Neural cell (in vitro differentiated cells): ENCODE measurements at regions not wholly inside any gene's neighbourhood (a gene's known extent, or its start where the extent isn't known, plus 50 kb on each side); places are given as distances from the start of the nearest gene placed in this dataset.

Experiments used
- H2AFZ ChIP-seq: fragments of 200-600, 300-800 bp; sonication (generic), shearing (Covaris generic); 2 replicates; pipeline ENCODE4 v1.6.0; 2014; ENCODE audit warnings: low read depth, mild to moderate bottlenecking, antibody characterized with exemption, low read length, moderate library complexity
- H3F3A ChIP-seq: fragments of 200-600 bp; shearing (Covaris generic); 2 replicates; pipeline ENCODE4 v1.6.1; 2016; ENCODE audit warnings: mild to moderate bottlenecking, moderate library complexity, mixed read lengths, antibody characterized with exemption, low read length; ENCODE audit not compliant: insufficient read depth, poor library complexity, severe bottlenecking
- H3K27ac ChIP-seq: fragments of 200-600, 300-800 bp; sonication (generic), shearing (Covaris generic); 2 replicates; pipeline ENCODE4 v1.5.1; 2014; ENCODE audit warnings: mild to moderate bottlenecking, low read length, moderate library complexity
- H3K27me3 ChIP-seq: fragments of 300-800, 200-600 bp; sonication (generic), shearing (Covaris generic); 2 replicates; pipeline ENCODE4 v1.6.0; 2014; ENCODE audit warnings: mild to moderate bottlenecking, low read depth, low read length, moderate library complexity; ENCODE audit not compliant: insufficient read depth
- H3K36me3 ChIP-seq: fragments of 300-800, 200-600 bp; sonication (generic), shearing (Covaris generic); 2 replicates; pipeline ENCODE4 v1.5.1; 2014; ENCODE audit warnings: mild to moderate bottlenecking, antibody characterized with exemption, low read length, moderate library complexity; ENCODE audit not compliant: insufficient read depth
- H3K4me2 ChIP-seq: fragments of 300-800, 200-600 bp; sonication (generic), shearing (Covaris generic); 2 replicates; pipeline ENCODE4 v1.6.0; 2014; ENCODE audit warnings: mild to moderate bottlenecking, low read length
- H3K4me3 ChIP-seq: fragments of 300-800, 200-600 bp; sonication (generic), shearing (Covaris generic); 2 replicates; pipeline ENCODE4 v1.5.1; 2014; ENCODE audit warnings: mild to moderate bottlenecking, low read length, moderate library complexity
- H3K79me2 ChIP-seq: fragments of 200-600 bp; shearing (Covaris generic); replicated peaks from 2 replicates; pipeline ENCODE4 v1.6.0; 2014; ENCODE audit warnings: mild to moderate bottlenecking, low read length, moderate library complexity; ENCODE audit not compliant: insufficient read depth
- H3K9ac ChIP-seq: fragments of 300-800, 200-600 bp; sonication (generic), shearing (Covaris generic); 2 replicates; pipeline ENCODE4 v1.6.1; 2016; ENCODE audit warnings: mild to moderate bottlenecking, low read length, mixed read lengths
- H3K9me2 ChIP-seq: fragments of 200-600 bp; shearing (Covaris generic); 2 replicates; pipeline ENCODE4 v1.6.1; 2016; ENCODE audit warnings: mild to moderate bottlenecking, low read length, mixed read lengths; ENCODE audit not compliant: insufficient read depth
- H3K9me3 ChIP-seq: fragments of 200-600, 300-800 bp; sonication (generic), shearing (Covaris generic); 2 replicates; pipeline ENCODE4 v1.6.1; 2016; ENCODE audit warnings: mild to moderate bottlenecking, mixed run types, low read length, moderate library complexity, mixed read lengths
- H4K20me1 ChIP-seq: fragments of 200-600 bp; shearing (Covaris generic); 2 replicates; pipeline ENCODE4 v1.6.1; 2016; ENCODE audit warnings: mild to moderate bottlenecking, mixed run types; ENCODE audit not compliant: insufficient read depth
- CTCF ChIP-seq: fragments of 450-650 bp; IDR thresholded peaks from 2 replicates; pipeline ENCODE4 v1.5.1; 2014; ENCODE audit warnings: antibody characterized with exemption, mild to moderate bottlenecking, moderate library complexity; ENCODE audit not compliant: poor library complexity, severe bottlenecking
- EP300 ChIP-seq: fragments of 450-650 bp; conservative IDR thresholded peaks from 2 replicates; pipeline ENCODE4 v1.6.1; 2014; ENCODE audit warnings: antibody characterized with exemption, mild to moderate bottlenecking, moderate library complexity; ENCODE audit not compliant: poor library complexity, severe bottlenecking
- EZH2 ChIP-seq: fragments of 200-600, 300-800 bp; shearing (Covaris generic), sonication (generic); IDR thresholded peaks from 2 replicates; pipeline ENCODE4 v1.6.1; 2014; ENCODE audit warnings: antibody characterized with exemption, low read length, borderline replicate concordance, mild to moderate bottlenecking; ENCODE audit not compliant: insufficient read depth, poor library complexity, severe bottlenecking
- MXI1 ChIP-seq: fragments of 450-650 bp; conservative IDR thresholded peaks from 2 replicates; pipeline ENCODE4 v1.6.1; 2014; ENCODE audit warnings: antibody characterized with exemption, mild to moderate bottlenecking; ENCODE audit not compliant: poor library complexity, severe bottlenecking
- POLR2AphosphoS5 ChIP-seq: IDR thresholded peaks from 2 replicates; pipeline ENCODE4 v1.6.1; 2012
- RAD21 ChIP-seq: fragments of 450-650 bp; conservative IDR thresholded peaks from 2 replicates; pipeline ENCODE4 v1.6.1; 2014; ENCODE audit warnings: antibody characterized with exemption, mild to moderate bottlenecking, moderate library complexity
- REST ChIP-seq: IDR thresholded peaks from 2 replicates; pipeline ENCODE4 v1.6.1; 2012; ENCODE audit warnings: borderline replicate concordance
- SMC3 ChIP-seq: fragments of 450-650 bp; conservative IDR thresholded peaks from 2 replicates; pipeline ENCODE4 v1.6.1; 2014; ENCODE audit warnings: antibody characterized with exemption, mild to moderate bottlenecking, moderate library complexity; ENCODE audit not compliant: poor library complexity
- TAF1 ChIP-seq: IDR thresholded peaks from 2 replicates; pipeline ENCODE4 v1.6.1; 2012; ENCODE audit warnings: low read depth

- Histone ChIP-seq H3K9me3 (no peaks in the 10 kb centered on the region), H3K79me2 (no peaks in the 10 kb centered on the region), H3K9me2 (no peaks in the 10 kb centered on the region), H3K27me3 (no peaks in the 10 kb centered on the region), H3K9ac (no peak overlapping the region), H3K4me2 (no peak overlapping the region), H3K4me3 (no peak overlapping the region), H3K36me3 (no peaks in the 10 kb centered on the region), H3F3A (no peaks in the 10 kb centered on the region), H4K20me1 (no peaks in the 10 kb centered on the region), H3K27ac (no peak overlapping the region), H2AFZ (no peak overlapping the region)
- no peak for TF ChIP-seq TAF1
- TF ChIP-seq REST, result no peak
- no peak for TF ChIP-seq SMC3
- no peak for TF ChIP-seq EZH2
- no peak for TF ChIP-seq RAD21
- TF ChIP-seq MXI1, result no peak
- no peak for TF ChIP-seq POLR2AphosphoS5
- no peak for TF ChIP-seq EP300
- no peak for TF ChIP-seq CTCF
Observed at GRCh38 chr14:65226824-65227604, 124.7 kb upstream of the MAX start.

- no peak for TF ChIP-seq RAD21
- no peaks in the 10 kb centered on the region for H3K9me3 ChIP-seq
- no peak overlapping the region for H3K9ac ChIP-seq
- no peak overlapping the region for H3K27ac ChIP-seq
- H3K27me3 ChIP-seq, result no peaks in the 10 kb centered on the region
- no peaks in the 10 kb centered on the region for H3K36me3 ChIP-seq
- no peaks in the 10 kb centered on the region for H3K79me2 ChIP-seq
- H3F3A ChIP-seq, result no peaks in the 10 kb centered on the region
- H3K4me3 ChIP-seq, result no peak overlapping the region
- no peaks in the 10 kb centered on the region for H4K20me1 ChIP-seq
- H2AFZ ChIP-seq, result no peak overlapping the region
- H3K9me2 ChIP-seq, result no peaks in the 10 kb centered on the region
- no peak overlapping the region for H3K4me2 ChIP-seq
Observed at GRCh38 chr14:65228436-65228835, 126.1 kb upstream of the MAX start.
